Lower lobe of right lung (tissue), 2 donors: ENCODE measurements at regions not wholly inside any gene's neighbourhood (a gene's known extent, or its start where the extent isn't known, plus 50 kb on each side); places are given as distances from the start of the nearest gene placed in this dataset.
"Not testable (repeated sequence)": the region's sequence is repeated elsewhere in the genome, so short reads cannot be mapped to it uniquely, and the experiment has no call there.

Experiments
- ATAC-seq, 2 donors: fragments of 200-7000 bp; cut with Tn5 transposase; one replicate each; pipeline ENCODE4 v1.9.1; 2020 to 2022; ENCODE audit warnings: mild to moderate bottlenecking in 2 of 2, moderate library complexity in 2 of 2
- DNase-seq: peaks from one replicate; pipeline ENCODE4 v3.0.0-alpha.2; 2020
- H3K27ac ChIP-seq: fragments of 200-600 bp; one replicate; pipeline ENCODE4 v1.8.0; 2022
- H3K27me3 ChIP-seq: fragments of 200-600 bp; one replicate; pipeline ENCODE4 v1.8.0; 2022; ENCODE audit warnings: low read depth
- H3K36me3 ChIP-seq: fragments of 200-600 bp; one replicate; pipeline ENCODE4 v1.8.0; 2022; ENCODE audit warnings: mild to moderate bottlenecking
- H3K4me1 ChIP-seq: fragments of 200-600 bp; one replicate; pipeline ENCODE4 v1.8.0; 2022
- H3K4me3 ChIP-seq: fragments of 200-600 bp; one replicate; pipeline ENCODE4 v1.8.0; 2022; ENCODE audit warnings: mild to moderate bottlenecking
- H3K9me3 ChIP-seq: fragments of 200-600 bp; one replicate; pipeline ENCODE4 v1.8.0; 2022
- CTCF ChIP-seq: fragments of 200-600 bp; IDR thresholded peaks from one replicate; pipeline ENCODE4 v1.8.0; 2022; ENCODE audit warnings: antibody characterized with exemption, mild to moderate bottlenecking
- intact Hi-C: fragments of 100-400 bp; cut with DNase I; formaldehyde crosslinking; loops from one replicate; pipeline ENCODE4 v1.11.0; 2022
- donor health status: DM: no; HTN: yes; CAD: no; lungs with severe emphysema.

DNA sequence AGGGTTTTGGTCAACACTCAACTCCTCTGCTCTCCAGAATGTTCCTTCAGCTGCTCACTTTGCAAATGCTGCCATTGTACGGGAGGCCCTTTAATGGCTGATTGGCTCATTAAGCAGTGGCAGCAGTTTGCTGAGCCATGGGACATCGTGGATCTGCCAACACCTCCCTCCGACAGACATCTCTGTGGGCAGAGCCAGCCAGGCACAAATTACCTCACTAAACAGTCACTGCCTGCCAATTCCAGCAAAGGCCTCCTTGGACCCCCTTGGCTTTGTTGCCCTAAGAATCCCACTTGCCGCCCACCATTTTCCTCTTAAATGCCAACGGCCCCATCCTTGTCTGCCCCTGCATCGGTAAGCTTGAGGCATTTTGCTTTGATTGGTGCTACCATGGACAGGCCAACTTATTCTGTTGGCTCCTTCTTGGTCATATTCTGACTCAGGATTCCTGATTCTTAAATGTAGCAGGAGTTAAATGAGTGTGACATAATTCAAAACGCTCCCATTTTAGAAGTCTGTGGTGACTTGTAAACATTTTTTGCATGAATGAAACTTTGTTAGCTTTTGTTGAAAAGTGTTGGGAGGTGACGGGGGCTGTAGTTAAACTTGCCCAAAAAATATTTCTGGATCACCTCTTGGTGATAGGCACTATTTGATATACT lies 57.5 kb upstream of the LMO2 start:
- no peak overlapping the region for H3K4me3 ChIP-seq
- ATAC-seq (no peak), DNase-seq (no peak)
- intact Hi-C loops: no loop called here
- no peak overlapping the region for H3K27ac ChIP-seq
- no peaks in the 10 kb centered on the region for H3K36me3 ChIP-seq
- no peaks in the 10 kb centered on the region for H3K9me3 ChIP-seq
- no peaks in the 10 kb centered on the region for H3K4me1 ChIP-seq
- H3K27me3 ChIP-seq: no peaks in the 10 kb centered on the region
- no peak for TF ChIP-seq CTCF

- Histone ChIP-seq H3K27ac (no peak overlapping the region), H3K4me1 (no peaks in the 10 kb centered on the region), H3K27me3 (no peaks in the 10 kb centered on the region), H3K4me3 (no peak overlapping the region), H3K9me3 (no peaks in the 10 kb centered on the region), H3K36me3 (no peaks in the 10 kb centered on the region)
- ATAC-seq: no peak
- TF ChIP-seq CTCF: no peak
- intact Hi-C loops: no loop called here
- DNase-seq: no peak
These were observed 56.6 kb upstream of the LMO2 start for GRCh38 chr11:33948494-33948893.

DNA sequence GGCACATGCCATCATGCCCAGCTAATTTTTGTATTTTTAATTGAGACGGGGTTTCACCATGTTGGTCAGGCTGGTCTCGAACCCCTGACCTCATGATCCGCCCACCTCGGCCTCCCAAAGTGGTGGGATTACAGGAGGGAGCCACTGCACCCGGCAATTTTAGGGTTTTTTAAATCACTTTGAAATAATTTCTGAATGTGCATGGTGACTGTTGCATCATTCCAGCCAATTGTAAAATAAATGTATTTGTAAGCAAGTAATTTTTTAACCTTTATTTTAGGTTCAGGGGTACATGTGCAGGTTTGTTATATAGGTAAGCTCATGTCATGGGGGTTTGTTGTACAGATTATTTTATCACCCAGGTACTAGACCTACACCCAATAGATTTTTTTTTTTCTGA lies 56.0 kb upstream of the LMO2 start:
- H3K27ac ChIP-seq, ATAC-seq, H3K4me1 ChIP-seq, intact Hi-C loops, H3K9me3 ChIP-seq, H3K27me3 ChIP-seq, H3K36me3 ChIP-seq, DNase-seq, H3K4me3 ChIP-seq: not testable (repeated sequence)

DNA sequence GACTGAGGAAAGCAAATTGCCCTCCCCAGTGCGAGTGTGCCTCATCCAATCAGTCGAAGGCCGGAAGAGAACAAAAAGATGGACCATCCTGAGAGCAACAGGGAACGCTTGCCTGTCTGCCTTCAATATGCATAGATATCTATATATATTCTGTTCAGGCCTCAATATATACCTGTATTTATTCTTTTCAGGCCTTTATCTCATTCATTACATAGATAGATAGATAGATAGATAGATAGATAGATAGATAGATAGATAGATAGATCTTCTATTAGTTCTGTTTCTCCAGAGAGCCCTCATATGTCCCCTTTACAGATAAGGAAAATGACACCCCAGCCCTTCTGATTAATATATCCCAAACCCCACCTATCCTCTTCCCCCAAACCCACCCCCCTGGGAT lies 55.1 kb upstream of the LMO2 start:
- ATAC-seq (no peak), DNase-seq (no peak)
- no peaks in the 10 kb centered on the region for H3K27me3 ChIP-seq
- no peak overlapping the region for H3K4me3 ChIP-seq
- H3K4me1 ChIP-seq: peaks cover 11% of the 10 kb centered on the region
- no peak for TF ChIP-seq CTCF
- no peaks in the 10 kb centered on the region for H3K9me3 ChIP-seq
- no peak overlapping the region for H3K27ac ChIP-seq
- H3K36me3 ChIP-seq: no peaks in the 10 kb centered on the region
- intact Hi-C loops: no loop called here

DNA sequence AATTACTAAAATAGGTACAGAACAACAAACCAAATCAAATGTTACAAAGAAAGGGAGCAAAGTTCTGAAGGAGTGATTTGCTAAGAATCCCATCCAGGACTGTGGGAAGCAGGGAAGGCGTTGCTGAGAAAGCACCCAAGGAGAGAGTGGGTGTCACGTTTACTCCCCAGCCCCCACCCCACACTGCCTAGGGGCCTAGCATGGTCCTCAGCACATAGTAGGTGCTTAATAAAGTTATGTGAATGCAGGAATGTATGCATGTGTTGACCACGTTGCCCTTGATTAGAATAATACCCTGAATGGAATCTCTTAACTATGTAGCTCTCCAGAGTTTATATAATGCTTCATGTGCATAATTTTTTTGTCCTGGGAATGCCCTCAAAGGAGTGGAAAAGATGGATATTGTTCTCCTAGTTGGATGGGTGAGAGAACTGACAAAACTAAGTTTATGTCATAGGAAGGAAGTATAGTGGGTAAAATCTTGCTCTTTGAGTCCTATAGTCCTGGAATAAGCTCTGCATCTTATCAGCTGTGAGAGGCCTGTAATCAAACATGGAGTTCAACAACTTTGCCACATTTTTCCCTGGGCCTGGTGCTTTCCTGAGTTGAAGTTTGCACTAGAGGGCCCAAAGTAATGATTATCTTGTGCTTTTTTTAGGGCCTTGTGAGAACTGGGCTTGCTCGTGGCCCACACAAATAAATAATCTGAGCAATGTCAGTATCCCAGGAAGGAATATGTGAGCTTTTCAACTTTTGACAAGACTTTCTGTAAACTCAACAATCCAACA lies 53.8 kb upstream of the LMO2 start:
- Histone ChIP-seq H3K4me1 (peaks cover 23% of the 10 kb centered on the region), H3K4me3 (no peak overlapping the region), H3K27ac (no peak overlapping the region), H3K36me3 (no peaks in the 10 kb centered on the region), H3K9me3 (no peaks in the 10 kb centered on the region), H3K27me3 (no peaks in the 10 kb centered on the region)
- intact Hi-C loops: no loop called here
- DNase-seq (no peak), ATAC-seq (no peak)
- no peak for TF ChIP-seq CTCF

DNA sequence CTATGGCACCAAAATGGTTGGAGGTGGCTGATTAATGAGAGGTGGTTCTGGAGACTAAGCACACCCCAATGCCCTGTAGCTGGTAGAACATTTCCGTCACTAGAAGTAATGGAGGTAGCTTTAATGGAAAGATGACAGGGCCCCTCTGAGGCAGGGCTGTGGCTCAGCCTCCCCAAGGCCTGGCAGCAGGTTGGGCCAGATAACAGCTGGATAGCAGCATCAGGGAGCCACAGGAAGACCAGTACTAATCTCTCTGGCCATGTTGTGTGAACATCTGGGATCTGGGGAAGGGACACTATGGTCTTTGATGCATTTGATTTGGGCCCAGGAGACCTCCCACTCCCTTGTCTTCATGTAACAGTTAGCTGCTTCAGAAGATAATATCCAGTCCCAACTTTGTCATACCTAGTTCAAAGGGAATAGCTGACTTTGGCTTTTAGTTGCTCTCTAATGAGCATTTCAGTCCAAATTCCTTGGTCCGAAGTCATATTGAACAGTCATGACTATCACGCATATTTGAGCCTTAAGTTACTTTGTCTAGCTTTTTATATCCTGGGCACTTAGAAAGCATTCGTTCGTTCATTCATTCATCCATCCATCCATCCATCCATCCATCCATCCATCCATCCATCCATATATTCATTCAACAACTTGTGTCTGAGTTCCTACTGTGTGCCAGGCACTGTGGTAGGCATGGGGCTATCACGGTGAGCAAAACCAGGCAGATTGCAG lies 53.0 kb upstream of the LMO2 start:
- intact Hi-C loops: no loop called here
- no peak overlapping the region for H3K27ac ChIP-seq
- TF ChIP-seq CTCF: no peak
- DNase-seq (no peak), ATAC-seq (no peak)
- peaks cover 23% of the 10 kb centered on the region for H3K4me1 ChIP-seq
- H3K27me3 ChIP-seq: no peaks in the 10 kb centered on the region
- no peaks in the 10 kb centered on the region for H3K36me3 ChIP-seq
- no peaks in the 10 kb centered on the region for H3K9me3 ChIP-seq
- no peak overlapping the region for H3K4me3 ChIP-seq
